GM12878 (cell line): ENCODE measurements at regions not wholly inside any gene's neighbourhood (a gene's known extent, or its start where the extent isn't known, plus 50 kb on each side); places are given as distances from the start of the nearest gene placed in this dataset.

Experiments
- CEBPB ChIP-seq, 2 experiments: fragments of 150-350 bp in 1 of 2; IDR thresholded peaks; 2 replicates each; pipeline ENCODE4 v1.6.1; 2012 to 2014; ENCODE audit warnings: low read depth in 2 of 2, low read length in 2 of 2, borderline replicate concordance in 1 of 2, inconsistent platforms in 1 of 2
- MEF2A ChIP-seq: IDR thresholded peaks from 2 replicates; pipeline ENCODE4 v1.6.1; 2011; ENCODE audit warnings: low read depth, mild to moderate bottlenecking, low read length, moderate library complexity; ENCODE audit not compliant: insufficient read depth
- TF ChIP-seq, protein P1 (sequence below): IDR thresholded peaks from 2 replicates; pipeline ENCODE4 v1.6.1; 2012; ENCODE audit warnings: mild to moderate bottlenecking, low read depth, low read length
- TF ChIP-seq, protein P2 (sequence below): IDR thresholded peaks from 2 replicates; pipeline ENCODE4 v1.6.1; 2012; ENCODE audit warnings: low read length, inconsistent platforms
- TF ChIP-seq, protein P3 (sequence below): fragments of 450-650 bp; IDR thresholded peaks from 2 replicates; pipeline ENCODE4 v1.6.1; 2017; ENCODE audit warnings: low read depth, mild to moderate bottlenecking, moderate library complexity

DNA sequence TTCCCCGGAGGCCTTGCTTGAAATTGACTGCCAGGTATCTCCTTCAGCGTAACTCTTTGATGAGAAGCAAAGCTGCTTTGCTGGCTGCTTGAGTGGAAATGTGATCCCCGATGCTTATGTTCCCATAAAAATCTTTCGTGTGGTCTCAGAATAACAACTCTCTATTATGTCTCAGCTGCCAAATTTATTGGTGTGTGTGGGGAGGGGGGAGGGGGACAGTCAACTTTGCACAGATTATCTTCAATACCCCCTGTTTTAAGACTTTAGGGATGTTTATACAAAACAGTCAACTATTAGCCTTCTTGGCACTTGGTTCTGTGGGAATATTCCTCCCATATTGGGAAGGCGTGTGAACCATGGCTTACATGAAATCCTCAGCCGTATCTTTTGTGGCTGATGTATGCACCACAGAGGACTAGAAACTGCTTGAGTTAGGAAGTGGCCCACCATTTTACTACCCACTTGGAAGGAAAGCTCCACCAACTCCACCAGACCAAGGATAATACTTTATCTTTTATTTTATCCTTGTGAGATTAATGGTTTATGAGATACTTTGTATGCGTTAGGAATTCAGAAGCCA is 101.5 kb upstream of the SLC24A3 start (continued):
- TF ChIP-seq CEBPB (IDR thresholded peaks at IDR 0.05; ENCODE audit: borderline replicate concordance in 1 of 2, low read depth in 2 of 2, low read length in 2 of 2) (no peak), MEF2A (no peak)
- TF ChIP-seq, protein P1, sequence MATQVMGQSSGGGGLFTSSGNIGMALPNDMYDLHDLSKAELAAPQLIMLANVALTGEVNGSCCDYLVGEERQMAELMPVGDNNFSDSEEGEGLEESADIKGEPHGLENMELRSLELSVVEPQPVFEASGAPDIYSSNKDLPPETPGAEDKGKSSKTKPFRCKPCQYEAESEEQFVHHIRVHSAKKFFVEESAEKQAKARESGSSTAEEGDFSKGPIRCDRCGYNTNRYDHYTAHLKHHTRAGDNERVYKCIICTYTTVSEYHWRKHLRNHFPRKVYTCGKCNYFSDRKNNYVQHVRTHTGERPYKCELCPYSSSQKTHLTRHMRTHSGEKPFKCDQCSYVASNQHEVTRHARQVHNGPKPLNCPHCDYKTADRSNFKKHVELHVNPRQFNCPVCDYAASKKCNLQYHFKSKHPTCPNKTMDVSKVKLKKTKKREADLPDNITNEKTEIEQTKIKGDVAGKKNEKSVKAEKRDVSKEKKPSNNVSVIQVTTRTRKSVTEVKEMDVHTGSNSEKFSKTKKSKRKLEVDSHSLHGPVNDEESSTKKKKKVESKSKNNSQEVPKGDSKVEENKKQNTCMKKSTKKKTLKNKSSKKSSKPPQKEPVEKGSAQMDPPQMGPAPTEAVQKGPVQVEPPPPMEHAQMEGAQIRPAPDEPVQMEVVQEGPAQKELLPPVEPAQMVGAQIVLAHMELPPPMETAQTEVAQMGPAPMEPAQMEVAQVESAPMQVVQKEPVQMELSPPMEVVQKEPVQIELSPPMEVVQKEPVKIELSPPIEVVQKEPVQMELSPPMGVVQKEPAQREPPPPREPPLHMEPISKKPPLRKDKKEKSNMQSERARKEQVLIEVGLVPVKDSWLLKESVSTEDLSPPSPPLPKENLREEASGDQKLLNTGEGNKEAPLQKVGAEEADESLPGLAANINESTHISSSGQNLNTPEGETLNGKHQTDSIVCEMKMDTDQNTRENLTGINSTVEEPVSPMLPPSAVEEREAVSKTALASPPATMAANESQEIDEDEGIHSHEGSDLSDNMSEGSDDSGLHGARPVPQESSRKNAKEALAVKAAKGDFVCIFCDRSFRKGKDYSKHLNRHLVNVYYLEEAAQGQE = no peak
- TF ChIP-seq, protein P2, sequence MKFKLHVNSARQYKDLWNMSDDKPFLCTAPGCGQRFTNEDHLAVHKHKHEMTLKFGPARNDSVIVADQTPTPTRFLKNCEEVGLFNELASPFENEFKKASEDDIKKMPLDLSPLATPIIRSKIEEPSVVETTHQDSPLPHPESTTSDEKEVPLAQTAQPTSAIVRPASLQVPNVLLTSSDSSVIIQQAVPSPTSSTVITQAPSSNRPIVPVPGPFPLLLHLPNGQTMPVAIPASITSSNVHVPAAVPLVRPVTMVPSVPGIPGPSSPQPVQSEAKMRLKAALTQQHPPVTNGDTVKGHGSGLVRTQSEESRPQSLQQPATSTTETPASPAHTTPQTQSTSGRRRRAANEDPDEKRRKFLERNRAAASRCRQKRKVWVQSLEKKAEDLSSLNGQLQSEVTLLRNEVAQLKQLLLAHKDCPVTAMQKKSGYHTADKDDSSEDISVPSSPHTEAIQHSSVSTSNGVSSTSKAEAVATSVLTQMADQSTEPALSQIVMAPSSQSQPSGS = no peak
- TF ChIP-seq, protein P3, sequence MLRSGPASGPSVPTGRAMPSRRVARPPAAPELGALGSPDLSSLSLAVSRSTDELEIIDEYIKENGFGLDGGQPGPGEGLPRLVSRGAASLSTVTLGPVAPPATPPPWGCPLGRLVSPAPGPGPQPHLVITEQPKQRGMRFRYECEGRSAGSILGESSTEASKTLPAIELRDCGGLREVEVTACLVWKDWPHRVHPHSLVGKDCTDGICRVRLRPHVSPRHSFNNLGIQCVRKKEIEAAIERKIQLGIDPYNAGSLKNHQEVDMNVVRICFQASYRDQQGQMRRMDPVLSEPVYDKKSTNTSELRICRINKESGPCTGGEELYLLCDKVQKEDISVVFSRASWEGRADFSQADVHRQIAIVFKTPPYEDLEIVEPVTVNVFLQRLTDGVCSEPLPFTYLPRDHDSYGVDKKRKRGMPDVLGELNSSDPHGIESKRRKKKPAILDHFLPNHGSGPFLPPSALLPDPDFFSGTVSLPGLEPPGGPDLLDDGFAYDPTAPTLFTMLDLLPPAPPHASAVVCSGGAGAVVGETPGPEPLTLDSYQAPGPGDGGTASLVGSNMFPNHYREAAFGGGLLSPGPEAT = no peak
